Vagina (tissue), 2 donors: ENCODE measurements at regions not wholly inside any gene's neighbourhood (a gene's known extent, or its start where the extent isn't known, plus 50 kb on each side); places are given as distances from the start of the nearest gene placed in this dataset.

Experiments used
- DNase-seq, 2 donors: peaks; one replicate each; pipeline ENCODE4 v3.0.0-alpha.2; 2017; ENCODE audit errors: extremely low spot score in 2 of 2
- H3K27ac ChIP-seq: fragments of 200-600 bp; sonication (generic); one replicate; pipeline ENCODE4 v1.5.1; 2019
- H3K27me3 ChIP-seq: fragments of 200-600 bp; sonication (generic); one replicate; pipeline ENCODE4 v1.5.1; 2019
- H3K36me3 ChIP-seq, 2 donors: fragments of 200-600 bp; sonication (generic); one replicate each; pipeline ENCODE4 v1.5.1; 2017 to 2019
- H3K4me1 ChIP-seq: fragments of 200-600 bp; sonication (generic); one replicate; pipeline ENCODE4 v1.5.1; 2019
- H3K4me3 ChIP-seq, 2 donors: fragments of 200-600 bp; sonication (generic); 1 replicate in 1 of 2; 2 replicates in 1 of 2; pipeline ENCODE4 v1.5.1; 2016 to 2019
- H3K9me3 ChIP-seq: fragments of 200-600 bp; sonication (generic); one replicate; pipeline ENCODE4 v1.5.1; 2019
- CTCF ChIP-seq, 3 experiments: fragments of 450-650 bp in 2 of 3; fragments of 200-600 bp in 1 of 3; sonication (generic) in 1 of 3; IDR thresholded peaks; one replicate each; pipeline ENCODE4 v1.5.1; 2017 to 2019; ENCODE audit warnings: antibody characterized with exemption in 3 of 3, mild to moderate bottlenecking in 2 of 3, moderate library complexity in 2 of 3
- POLR2A ChIP-seq, 2 donors: fragments of 450-650 bp; IDR thresholded peaks; one replicate each; pipeline ENCODE4 v1.6.1; 2017; ENCODE audit warnings: antibody characterized with exemption in 2 of 2, mild to moderate bottlenecking in 2 of 2, moderate library complexity in 2 of 2
- POLR2AphosphoS5 ChIP-seq, 2 donors: sonication (generic); formaldehyde crosslinking; IDR thresholded peaks; one replicate each; pipeline ENCODE4 v1.9.0; 2017; ENCODE audit warnings: antibody characterized with exemption in 2 of 2, mild to moderate bottlenecking in 2 of 2, low read depth in 1 of 2; ENCODE audit not compliant: insufficient read depth in 1 of 2
- intact Hi-C: fragments of 100-400 bp; cut with DNase I; formaldehyde crosslinking; loops from one replicate; pipeline ENCODE4 v1.15.1; 2023

GRCh38 chr2:35526741-35527140 is 828.8 kb upstream of the CRIM1 start:
- no peak overlapping the region for H3K4me3 ChIP-seq
- TF ChIP-seq CTCF (IDR thresholded peaks at IDR 0.05) (no peak), POLR2AphosphoS5 (IDR thresholded peaks at IDR 0.05; ENCODE audit: insufficient read depth in 1 of 2, low read depth in 1 of 2) (no peak), POLR2A (IDR thresholded peaks at IDR 0.05) (no peak)
- no peaks in the 10 kb centered on the region for H3K4me1 ChIP-seq
- H3K27ac ChIP-seq = no peak overlapping the region
- H3K27me3 ChIP-seq = no peaks in the 10 kb centered on the region
- no peaks in the 10 kb centered on the region for H3K9me3 ChIP-seq
- intact Hi-C loops = no loop called here
- DNase-seq = no peak
- no peaks in the 10 kb centered on the region for H3K36me3 ChIP-seq

GRCh38 chr2:35522450-35522849 is 833.1 kb upstream of the CRIM1 start:
- TF ChIP-seq POLR2A (IDR thresholded peaks at IDR 0.05) (no peak), POLR2AphosphoS5 (IDR thresholded peaks at IDR 0.05; ENCODE audit: insufficient read depth in 1 of 2, low read depth in 1 of 2) (no peak), CTCF (IDR thresholded peaks at IDR 0.05) (no peak)
- H3K27me3 ChIP-seq = no peaks in the 10 kb centered on the region
- no peak overlapping the region for H3K27ac ChIP-seq
- H3K9me3 ChIP-seq = no peaks in the 10 kb centered on the region
- no peaks in the 10 kb centered on the region for H3K4me1 ChIP-seq
- no peaks in the 10 kb centered on the region for H3K36me3 ChIP-seq
- H3K4me3 ChIP-seq = no peak overlapping the region
- DNase-seq = no peak
- intact Hi-C loops = no loop called here

- Histone ChIP-seq H3K4me3 (no peak overlapping the region), H3K27me3 (no peaks in the 10 kb centered on the region), H3K27ac (no peak overlapping the region), H3K36me3 (no peaks in the 10 kb centered on the region), H3K4me1 (no peaks in the 10 kb centered on the region), H3K9me3 (no peaks in the 10 kb centered on the region)
- intact Hi-C loops = no loop called here
- DNase-seq = no peak
- TF ChIP-seq POLR2A (IDR thresholded peaks at IDR 0.05) (no peak), POLR2AphosphoS5 (IDR thresholded peaks at IDR 0.05; ENCODE audit: insufficient read depth in 1 of 2, low read depth in 1 of 2) (no peak), CTCF (IDR thresholded peaks at IDR 0.05) (no peak)
Observed at GRCh38 chr2:35510636-35511035, 844.9 kb upstream of the CRIM1 start.

- no peaks in the 10 kb centered on the region for H3K4me1 ChIP-seq
- no peak overlapping the region for H3K4me3 ChIP-seq
- DNase-seq = no peak
- intact Hi-C loops = no loop called here
- H3K27me3 ChIP-seq = no peaks in the 10 kb centered on the region
- no peaks in the 10 kb centered on the region for H3K36me3 ChIP-seq
- TF ChIP-seq POLR2A (IDR thresholded peaks at IDR 0.05) = no peak
- TF ChIP-seq CTCF (IDR thresholded peaks at IDR 0.05) = no peak
- TF ChIP-seq POLR2AphosphoS5 (IDR thresholded peaks at IDR 0.05; ENCODE audit: insufficient read depth in 1 of 2, low read depth in 1 of 2) = no peak
- no peak overlapping the region for H3K27ac ChIP-seq
- no peaks in the 10 kb centered on the region for H3K9me3 ChIP-seq
Observed at GRCh38 chr2:35508601-35509000, 847.0 kb upstream of the CRIM1 start.

- Histone ChIP-seq H3K9me3 (no peaks in the 10 kb centered on the region), H3K4me3 (no peak overlapping the region), H3K27ac (no peak overlapping the region), H3K36me3 (no peaks in the 10 kb centered on the region), H3K4me1 (no peaks in the 10 kb centered on the region), H3K27me3 (no peaks in the 10 kb centered on the region)
- intact Hi-C loops = no loop called here
- DNase-seq = no peak
- TF ChIP-seq POLR2A (IDR thresholded peaks at IDR 0.05) (no peak), POLR2AphosphoS5 (IDR thresholded peaks at IDR 0.05; ENCODE audit: insufficient read depth in 1 of 2, low read depth in 1 of 2) (no peak), CTCF (IDR thresholded peaks at IDR 0.05) (no peak)
Observed at GRCh38 chr2:35504419-35504818, 851.2 kb upstream of the CRIM1 start.
